GM21526 (cell line): ENCODE measurements at regions not wholly inside any gene's neighbourhood (a gene's known extent, or its start where the extent isn't known, plus 50 kb on each side); places are given as distances from the start of the nearest gene placed in this dataset.
"Not testable (repeated sequence)": the region's sequence is repeated elsewhere in the genome, so short reads cannot be mapped to it uniquely, and the experiment has no call there.

Source experiments
- ATAC-seq: cut with Tn5 transposase; IDR thresholded peaks from one replicate; pipeline ENCODE4 v1.9.1; 2021; ENCODE audit warnings: moderate library complexity; ENCODE audit not compliant: unreplicated experiment, low FRiP score

DNA sequence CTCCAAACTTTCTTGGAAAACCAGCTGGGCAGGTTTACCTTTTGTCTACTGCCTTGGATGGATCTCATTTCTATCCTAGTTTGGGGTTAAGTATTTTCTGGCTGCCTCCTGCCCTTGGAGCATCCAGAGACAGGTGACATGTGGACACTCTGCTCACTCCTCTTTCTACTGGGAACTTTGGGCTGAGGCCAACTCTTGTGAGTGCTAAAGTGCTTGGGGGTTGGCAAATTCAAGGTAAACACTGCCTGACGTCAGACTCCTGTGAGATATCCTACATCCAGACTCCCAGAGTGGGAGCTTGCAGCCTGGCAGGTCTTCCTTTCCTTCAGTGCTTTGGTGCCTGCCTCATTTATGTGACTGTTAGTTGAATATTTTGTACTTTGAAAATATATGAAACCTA is 388.1 kb downstream of the KCNRG start:
- no peak for ATAC-seq

DNA sequence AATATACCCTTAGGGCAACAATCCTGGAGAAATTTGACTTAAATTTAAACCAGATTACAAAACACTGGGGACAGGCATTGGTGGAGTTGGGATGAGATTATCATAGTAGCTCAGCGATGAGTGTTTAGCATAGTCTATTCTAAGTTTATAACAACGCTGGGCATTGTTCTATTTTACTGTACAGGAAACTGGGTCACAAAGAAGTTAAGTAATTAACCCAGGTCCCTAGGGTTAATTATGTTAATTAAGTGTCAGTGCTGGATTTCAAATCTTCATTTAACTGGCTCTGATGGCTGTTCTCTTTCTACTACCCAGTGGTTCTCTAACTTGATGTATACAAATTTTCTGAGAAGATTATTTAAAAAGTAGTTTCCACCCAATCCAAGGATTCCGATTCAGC is 388.9 kb downstream of the KCNRG start:
- ATAC-seq, result no peak

DNA sequence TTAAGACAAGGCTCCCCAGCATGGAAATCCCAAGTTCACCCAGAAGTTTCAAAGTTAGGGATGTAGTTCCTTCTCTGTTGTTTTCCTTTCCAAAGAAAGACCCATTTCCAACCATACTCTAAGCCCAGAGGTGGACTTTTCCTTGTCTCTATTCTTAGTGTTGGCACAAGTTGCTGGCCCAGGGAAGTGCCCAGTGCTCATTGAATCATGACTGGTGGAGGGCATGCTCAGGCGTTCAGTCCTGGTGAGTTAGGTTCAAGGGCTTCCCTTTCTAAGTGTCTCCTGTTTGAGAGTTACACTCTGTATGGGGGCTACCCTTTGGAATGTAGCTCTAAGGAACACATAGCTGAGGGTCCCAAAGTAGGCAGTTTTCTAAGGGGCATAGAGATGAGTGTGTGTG is 389.5 kb downstream of the KCNRG start:
- no peak for ATAC-seq

DNA sequence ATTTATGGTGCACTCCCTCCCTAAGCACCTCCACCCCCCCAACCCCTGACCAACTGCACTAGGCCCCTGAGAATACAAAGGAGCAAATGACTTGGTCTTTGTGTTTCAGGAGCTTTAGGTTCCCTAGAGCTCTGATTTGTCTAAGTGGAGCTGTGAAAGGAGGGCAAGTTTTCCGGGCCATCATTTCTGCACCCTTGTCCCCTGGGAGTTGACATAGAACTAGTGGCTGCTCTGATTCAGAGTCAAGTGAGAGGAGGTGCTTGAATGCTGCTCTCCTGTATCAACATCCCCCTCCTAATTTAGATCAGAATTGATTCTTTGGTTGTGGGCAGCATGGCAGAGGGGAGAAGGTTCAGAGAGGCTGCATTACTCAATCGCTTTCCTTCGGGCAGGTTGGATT is 391.6 kb downstream of the KCNRG start:
- no peak for ATAC-seq

DNA sequence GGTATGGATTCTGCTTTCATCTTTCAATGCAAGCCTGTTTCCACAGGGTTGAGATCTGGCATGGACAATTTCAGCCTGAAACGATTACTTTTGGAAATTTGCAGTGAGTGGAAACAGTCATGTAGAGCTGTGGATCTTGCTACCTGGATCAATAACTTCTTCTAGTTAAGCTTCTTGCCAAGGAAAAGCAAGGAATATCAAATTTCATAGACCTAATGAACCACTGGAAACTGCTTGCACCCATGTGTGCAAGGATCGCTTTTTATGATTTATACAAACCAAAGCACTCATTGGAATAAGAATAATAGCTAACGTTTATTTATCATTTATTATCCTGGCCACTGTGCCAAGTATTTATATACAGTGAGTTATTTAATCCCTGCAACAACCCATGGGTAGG is 392.8 kb downstream of the KCNRG start:
- no peak for ATAC-seq

DNA sequence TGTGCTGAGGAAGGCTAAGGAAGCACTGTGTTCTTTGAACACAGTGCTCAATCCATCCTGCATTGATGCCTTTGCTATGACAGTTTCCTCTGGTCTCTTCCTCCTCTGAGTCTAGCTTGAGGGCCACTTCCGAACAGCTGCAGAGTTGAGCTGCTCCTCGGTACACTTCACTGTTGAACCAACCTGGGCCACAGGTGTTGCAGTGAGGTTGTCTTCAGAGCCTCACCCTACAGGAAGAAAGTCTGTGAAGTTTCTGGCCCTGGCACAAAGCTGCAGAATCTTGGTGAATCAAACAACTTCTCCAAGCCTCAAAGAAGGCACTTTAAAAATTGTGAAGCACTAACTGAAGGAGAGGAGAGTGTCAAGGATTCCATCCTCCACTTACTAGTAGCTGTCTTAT is 394.0 kb downstream of the KCNRG start:
- ATAC-seq, result no peak

DNA sequence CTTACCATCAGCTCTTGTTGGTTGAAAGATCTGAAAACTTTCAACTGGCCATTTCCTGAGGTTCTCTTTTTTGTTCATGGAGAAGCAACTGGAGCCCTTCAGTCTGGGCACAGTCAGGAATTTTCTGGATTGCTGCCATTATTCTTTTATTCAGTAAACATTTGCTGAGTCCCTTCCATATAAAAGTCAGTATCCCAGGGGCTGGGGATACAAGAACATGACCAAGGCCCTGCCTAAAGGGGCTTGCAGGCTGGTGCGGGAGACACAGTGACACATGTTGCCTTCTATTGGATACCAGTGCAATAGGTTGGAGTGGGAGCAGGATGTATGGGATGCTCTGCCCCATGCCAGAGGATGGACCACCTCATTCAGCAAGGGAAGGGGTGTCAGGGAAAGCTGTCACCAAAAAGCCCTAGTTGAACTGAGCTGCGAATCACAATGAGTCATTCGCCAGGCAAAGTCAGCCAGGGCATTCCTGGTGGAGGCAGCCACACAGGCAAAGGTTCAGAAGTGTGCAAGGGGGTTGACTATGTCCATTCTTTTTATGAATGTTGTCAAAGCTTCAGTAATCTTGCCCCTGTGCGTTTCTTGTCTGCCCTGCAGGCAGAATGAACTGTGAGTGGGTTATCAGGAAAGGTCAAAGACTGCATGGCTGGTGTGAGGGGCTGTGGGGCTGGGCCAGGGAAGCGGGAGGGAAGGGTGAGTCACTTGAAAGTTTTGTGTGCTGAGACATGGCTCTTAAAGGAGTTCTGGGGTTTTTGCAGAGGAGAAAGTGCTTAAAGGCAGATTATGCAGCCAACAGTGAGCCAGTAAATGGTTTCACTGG is 395.9 kb downstream of the KCNRG start:
- ATAC-seq, result no peak

DNA sequence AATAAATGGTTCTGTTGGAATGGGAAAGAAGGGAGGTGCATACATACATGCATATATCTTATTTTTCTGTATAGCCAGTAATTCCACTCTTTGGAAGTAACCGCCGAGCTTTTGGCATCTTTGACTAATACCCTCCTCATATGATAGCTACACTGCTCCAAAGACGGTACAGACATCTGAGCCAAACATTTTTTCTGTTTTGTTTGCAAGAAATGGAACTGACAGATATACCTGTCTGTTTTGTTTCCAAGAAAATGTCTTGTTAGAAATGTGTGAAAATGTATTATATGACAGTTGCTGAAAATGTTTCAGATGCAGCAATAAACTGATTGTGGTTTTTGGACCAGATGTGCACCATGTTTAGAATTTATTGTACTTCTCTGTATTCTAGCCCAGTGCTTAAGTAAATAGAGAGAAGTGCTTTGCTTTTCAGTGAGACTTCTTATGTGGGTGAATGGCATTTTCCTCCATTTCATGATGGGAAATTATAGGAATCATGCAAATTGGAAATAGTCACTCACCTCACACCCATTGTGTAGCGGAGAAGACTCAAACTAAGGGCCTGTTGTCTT is 396.9 kb downstream of the KCNRG start:
- no peak for ATAC-seq

DNA sequence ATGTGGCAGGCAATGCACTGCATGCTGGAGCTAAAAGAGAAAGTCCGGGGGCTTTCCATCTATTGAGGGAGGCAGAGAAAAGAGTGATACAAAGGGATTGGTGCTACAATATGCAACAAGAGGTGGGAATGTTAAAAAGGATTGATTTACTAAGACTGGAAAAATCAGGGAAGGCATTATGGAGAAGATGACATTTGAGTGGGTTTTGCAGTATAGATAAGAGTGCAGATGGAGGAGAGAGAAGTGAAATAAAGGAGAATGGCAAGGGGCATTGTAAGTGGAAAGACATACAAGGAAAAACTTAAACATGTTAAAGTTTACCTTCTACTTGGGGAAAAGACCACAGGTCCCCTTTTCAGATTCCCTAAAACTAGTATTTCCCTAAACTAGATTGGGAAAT is 399.4 kb downstream of the KCNRG start:
- no peak for ATAC-seq

DNA sequence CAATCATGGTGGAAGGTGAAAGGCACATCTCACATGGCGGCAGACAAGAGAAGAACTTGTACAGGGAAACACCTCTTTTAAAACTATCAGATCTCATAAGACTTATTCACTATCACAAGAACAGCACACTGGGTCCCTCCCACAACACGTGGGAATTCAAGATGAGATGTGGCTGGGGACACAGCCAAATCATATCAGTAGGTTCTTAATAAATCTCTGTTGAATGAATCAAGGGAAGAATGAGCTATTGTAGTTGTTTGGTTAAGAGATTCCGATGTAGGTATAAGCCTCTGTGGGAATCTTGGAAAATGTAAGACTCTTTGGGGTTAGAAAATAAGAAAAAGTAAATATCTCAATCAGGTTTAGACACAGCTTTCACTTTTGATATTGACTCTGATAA is 400.2 kb downstream of the KCNRG start:
- ATAC-seq, result no peak

DNA sequence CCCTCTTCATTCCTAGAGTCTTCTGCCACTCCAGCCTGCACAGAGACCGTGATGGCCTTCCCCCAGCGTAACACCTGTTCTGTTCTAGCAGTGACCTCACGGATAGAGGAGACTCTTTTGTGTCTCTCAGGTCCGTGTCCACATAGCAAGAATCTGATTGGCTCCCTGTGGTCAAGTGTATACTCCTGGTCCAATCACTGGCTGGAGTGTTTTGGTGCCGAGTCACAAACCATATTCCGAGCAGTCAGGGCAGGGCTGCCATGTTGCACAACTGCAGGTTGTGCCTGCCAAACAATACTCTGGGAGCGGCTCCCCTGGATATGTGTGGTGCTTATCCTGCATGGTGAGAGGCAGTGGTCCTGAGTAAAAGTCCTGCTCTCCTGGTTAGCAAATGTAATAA is 402.4 kb downstream of the KCNRG start:
- ATAC-seq, result no peak

DNA sequence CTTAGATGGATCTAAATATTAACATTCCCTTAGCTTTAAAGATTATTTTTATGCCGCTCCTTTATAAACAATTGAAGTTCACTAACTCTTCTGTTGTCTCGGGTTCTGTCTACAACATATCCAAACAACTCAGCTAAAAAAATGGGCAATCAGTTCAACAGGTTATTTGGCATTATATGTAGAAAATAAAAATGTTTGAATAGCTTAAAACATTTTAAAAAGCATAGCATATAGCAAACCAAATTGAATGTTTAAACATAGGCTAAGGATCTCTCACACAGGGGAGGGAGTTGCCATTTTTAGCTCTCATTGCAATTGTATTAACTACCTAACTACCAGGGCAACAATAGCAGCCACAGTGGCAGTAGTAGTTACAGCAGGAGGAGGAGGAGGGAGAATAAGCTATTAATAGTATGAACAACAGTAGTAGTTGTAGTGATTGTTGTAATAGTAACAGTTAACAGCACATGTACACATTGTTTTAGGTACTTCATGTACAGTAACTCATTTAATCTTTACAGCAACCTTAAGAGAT is 404.2 kb downstream of the KCNRG start:
- ATAC-seq, result no peak

DNA sequence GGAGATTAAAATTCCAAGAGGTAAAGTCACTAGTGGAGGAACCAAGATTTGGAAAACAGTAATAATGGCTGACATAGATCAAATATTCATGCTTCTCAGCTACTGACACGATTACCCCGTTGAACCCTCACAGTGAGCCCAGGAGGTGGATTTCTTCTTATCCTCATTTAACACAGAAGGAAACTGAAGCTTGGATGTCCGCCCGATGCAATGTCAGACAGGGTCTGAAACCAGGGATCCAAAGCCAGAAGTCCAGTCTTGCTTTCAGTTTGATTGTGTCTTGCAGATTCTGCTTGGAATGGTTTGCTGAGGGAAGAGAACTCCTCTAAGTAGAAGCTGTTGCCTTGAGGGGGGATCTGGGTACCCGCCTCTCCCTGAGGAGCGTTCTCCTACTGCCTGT is 404.7 kb downstream of the KCNRG start:
- no peak for ATAC-seq

DNA sequence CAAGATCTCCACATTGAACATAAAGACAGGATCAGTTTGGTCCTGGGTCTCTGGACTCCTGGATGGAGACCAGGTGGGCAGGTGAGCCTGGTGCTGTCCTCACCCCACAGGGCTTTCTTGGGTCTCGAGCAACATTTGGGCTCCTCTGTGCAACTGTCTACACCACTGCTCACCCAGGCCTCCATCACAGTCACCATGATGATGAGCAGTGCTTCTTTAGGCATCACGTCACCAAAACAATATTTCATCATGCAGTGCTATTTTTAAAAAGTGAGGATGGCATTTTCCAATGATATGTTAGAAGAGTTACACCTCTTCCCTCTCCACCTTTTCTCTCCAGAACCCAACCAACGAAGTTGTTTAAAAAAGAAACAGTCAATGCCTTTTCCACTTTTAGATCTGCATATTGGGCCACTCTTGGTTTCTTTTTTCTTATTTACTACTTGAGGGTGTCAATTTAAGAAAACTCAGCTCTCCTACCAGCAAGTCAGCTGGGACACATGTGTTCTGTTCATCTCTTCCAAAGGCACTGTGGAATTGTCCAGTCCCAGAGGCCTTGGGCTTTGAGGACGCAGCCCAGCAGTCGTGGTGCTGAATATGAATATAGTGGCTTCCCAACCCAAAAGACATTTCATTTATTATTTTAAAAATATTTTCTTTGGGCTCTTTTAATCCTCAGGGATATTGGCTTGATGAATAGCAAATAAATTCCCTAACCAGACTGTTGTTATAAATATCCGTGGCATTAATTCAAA is 405.7 kb downstream of the KCNRG start:
- no peak for ATAC-seq

DNA sequence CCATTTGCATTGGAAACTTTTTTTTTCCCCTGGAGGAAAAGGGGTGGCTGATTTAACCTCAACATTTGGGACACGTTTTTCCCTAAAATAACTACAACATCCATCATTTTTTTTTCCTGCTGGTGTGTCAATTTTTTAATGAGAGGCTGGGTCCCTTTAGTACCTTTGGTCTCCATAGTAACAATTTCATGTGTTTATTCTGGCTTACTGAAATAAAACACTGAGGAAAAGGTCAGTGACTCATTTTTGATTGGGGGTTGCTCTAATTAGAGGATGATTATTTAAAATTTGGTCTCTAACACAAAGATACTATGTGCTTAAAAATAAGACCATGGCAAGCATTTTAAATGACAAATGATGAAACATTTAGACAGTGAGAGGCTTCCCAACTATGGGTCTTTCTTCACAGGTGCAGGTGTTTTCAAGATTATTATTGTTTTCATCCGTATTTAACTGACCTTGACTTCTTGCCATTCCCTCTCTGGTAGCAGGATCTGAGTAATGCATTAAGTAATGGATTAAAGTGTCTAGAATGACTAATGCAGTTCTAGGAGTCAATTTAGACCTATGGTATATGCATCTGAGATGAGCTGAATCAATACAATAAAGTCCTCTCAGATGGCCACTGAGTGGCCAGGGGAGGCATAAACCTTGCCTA is 406.4 kb downstream of the KCNRG start:
- ATAC-seq, result no peak

DNA sequence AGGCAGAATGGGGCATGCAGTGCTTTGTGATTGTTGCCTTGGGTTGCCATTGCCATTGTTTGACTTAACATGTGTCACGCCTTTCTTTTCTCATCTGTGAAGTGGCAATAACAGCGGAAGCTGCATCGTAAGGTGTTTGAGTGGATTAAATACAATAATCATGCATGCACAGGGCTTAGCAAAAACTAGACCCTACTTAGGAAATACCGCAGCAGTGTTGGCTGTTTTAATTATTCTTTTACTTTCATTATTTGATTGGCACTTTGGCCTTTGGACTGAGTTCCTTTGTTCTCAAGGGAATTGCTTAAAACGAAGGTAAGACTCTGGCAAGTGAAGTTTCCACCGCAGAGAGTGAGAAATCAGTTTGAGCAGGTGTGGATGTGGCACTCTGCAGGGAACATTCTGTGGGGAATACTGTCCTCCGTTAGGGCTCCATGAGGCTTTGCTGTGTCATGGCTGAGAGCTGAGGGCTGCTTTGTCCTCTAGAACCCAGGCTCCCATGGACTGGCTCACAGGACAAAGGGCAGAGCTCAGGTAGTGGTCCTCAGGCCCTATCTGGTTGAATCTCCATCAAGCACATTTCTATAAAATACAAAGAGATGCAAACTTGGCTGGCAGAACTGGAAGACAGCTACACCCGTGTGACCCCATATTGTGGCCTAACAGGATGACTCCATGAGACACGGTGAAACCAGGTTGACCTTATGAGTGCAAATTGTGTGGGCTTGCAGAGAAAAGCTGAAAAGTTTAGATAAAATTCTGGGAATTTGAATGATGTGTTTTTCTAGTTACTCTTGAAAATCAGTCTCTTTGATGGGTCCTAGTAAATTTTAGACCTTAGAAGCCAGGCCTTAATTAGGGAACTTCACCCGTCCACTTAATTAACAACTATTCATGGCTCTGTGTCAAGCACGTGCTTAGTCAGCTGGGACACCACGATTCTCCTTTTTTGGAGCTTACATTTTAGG is 407.2 kb downstream of the KCNRG start:
- no peak for ATAC-seq

DNA sequence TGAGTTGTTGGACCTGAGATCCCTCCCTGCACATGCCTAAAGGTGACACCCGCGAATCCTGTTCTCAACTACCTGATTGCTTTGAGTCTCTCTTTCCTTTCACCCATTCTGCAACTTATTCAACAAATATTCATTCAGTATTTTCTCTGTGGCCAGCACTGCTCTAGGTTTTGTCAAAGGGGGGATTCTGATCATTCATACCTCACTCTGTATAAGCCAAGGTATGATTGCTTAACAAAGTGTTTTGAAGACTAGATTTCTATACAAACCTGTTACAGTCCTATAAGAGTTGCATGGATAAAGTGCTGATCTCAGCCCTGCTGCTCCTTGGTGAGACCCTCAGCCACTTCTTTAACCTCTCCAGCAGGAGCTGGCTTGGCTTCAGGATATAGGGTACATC is 409.7 kb downstream of the KCNRG start:
- no peak for ATAC-seq

DNA sequence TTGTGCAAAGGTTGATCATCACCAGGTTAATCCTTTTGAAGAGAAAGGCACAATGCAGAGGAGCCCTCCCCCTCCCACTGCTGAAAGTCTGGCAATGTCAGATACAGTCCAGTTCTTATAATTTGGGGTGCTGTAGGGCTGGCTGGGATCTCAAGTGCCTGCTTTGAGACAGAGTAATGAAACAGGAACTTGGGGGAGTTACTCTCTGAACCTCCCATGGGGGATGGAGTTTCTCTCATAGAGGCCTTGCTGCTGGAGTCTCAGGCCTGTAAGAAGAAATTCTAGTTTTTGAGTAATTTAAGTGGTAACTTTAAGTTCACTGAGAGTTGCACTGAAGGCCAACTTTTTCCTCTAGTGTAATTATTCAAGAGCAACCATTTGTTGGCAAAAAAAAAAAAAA is 410.5 kb downstream of the KCNRG start:
- ATAC-seq, result no peak

DNA sequence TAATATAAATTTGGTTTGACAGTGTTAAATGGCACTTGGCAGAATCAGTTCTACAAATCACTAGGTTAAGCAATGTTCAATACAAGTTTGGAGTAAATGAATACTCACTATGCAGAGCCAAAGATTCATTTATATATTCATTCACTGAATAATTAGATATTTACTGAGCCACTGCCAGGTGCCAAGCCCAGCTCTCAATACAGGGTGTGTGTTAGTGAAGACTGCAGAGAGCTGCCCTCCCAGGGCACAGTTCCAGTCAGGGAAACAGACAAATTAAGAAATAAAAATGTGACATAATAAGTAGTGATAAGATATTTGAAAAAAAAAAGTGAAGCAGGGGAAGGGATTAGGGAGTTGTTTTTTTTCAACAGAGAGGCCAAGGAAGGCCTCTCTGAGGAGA is 411.7 kb downstream of the KCNRG start:
- no peak for ATAC-seq

DNA sequence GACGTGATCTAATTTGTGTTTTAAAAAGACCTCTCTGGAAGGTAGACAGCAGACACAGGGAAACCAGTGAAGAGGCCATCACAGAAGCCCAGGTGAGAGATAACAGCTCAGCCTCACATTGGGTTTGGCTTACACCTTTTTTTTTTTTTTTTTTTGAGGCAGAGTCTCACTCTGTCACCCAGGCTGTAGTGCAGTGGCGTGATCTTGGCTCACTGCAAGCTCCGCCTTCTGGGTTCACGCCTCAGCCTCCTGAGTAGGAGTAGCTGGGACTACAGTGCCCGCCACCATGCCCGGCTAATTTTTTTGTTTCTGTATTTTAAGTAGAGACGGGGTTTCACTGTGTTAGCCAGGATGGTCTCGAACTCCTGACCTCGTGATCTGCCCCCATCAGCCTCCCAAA is 412.3 kb downstream of the KCNRG start:
- ATAC-seq, result not testable (repeated sequence)
